H9 (cell line): ENCODE measurements at regions not wholly inside any gene's neighbourhood (a gene's known extent, or its start where the extent isn't known, plus 50 kb on each side); places are given as distances from the start of the nearest gene placed in this dataset.
A peak's percentile ranks its signal among the peaks of the same experiment; 100 is the strongest.

Source experiments
- DNase-seq: peaks from one replicate; pipeline ENCODE4 v3.0.0-alpha.2; 2017
- H2AFZ ChIP-seq: one replicate; pipeline ENCODE4 v1.6.1; 2013; ENCODE audit warnings: mild to moderate bottlenecking, low read length, control low read depth, moderate library complexity
- H2AK5ac ChIP-seq: 2 replicates; pipeline ENCODE4 v1.6.1; 2013; ENCODE audit warnings: low read length, control low read depth, mixed read lengths; ENCODE audit not compliant: insufficient read length
- H2BK120ac ChIP-seq: one replicate; pipeline ENCODE4 v1.6.1; 2013; ENCODE audit warnings: low read depth, mild to moderate bottlenecking, low read length, control low read depth, inconsistent platforms; ENCODE audit not compliant: poor library complexity, severe bottlenecking
- H2BK12ac ChIP-seq: 2 replicates; pipeline ENCODE4 v1.6.1; 2013; ENCODE audit warnings: low read length, control low read depth, mixed read lengths, low read depth; ENCODE audit not compliant: insufficient read length
- H2BK15ac ChIP-seq: 2 replicates; pipeline ENCODE4 v1.6.1; 2013; ENCODE audit warnings: low read depth, low read length, control low read depth
- H2BK20ac ChIP-seq: one replicate; pipeline ENCODE4 v1.6.1; 2013; ENCODE audit warnings: low read depth, mild to moderate bottlenecking, low read length, control low read depth, inconsistent platforms; ENCODE audit not compliant: poor library complexity, severe bottlenecking
- H2BK5ac ChIP-seq: 2 replicates; pipeline ENCODE4 v1.6.1; 2013; ENCODE audit warnings: low read length, control low read depth, mixed read lengths; ENCODE audit not compliant: insufficient read length
- H3K14ac ChIP-seq: 2 replicates; pipeline ENCODE4 v1.6.1; 2013; ENCODE audit warnings: low read length, control low read depth; ENCODE audit not compliant: insufficient read depth
- H3K18ac ChIP-seq: 2 replicates; pipeline ENCODE4 v1.6.1; 2013; ENCODE audit warnings: low read depth, mild to moderate bottlenecking, mixed read lengths, low read length, control low read depth; ENCODE audit not compliant: insufficient read length
- H3K23ac ChIP-seq: 2 replicates; pipeline ENCODE4 v1.6.1; 2013; ENCODE audit warnings: low read length, control low read depth, mixed read lengths, low read depth; ENCODE audit not compliant: insufficient read length
- H3K23me2 ChIP-seq: 2 replicates; pipeline ENCODE4 v1.6.1; 2013; ENCODE audit warnings: low read depth, mild to moderate bottlenecking, mixed read lengths, low read length, control low read depth; ENCODE audit not compliant: insufficient read length, poor library complexity, severe bottlenecking
- H3K27ac ChIP-seq: 2 replicates; pipeline ENCODE4 v1.5.1; 2013; ENCODE audit warnings: low read length, control low read depth, mixed read lengths, low read depth; ENCODE audit not compliant: insufficient read length
- H3K27me3 ChIP-seq: 2 replicates; pipeline ENCODE4 v1.6.1; 2013; ENCODE audit warnings: low read length, control low read depth, inconsistent platforms; ENCODE audit not compliant: insufficient read depth
- H3K4ac ChIP-seq: 2 replicates; pipeline ENCODE4 v1.6.1; 2013; ENCODE audit warnings: low read depth, mild to moderate bottlenecking, control low read depth, inconsistent platforms, low read length, moderate library complexity
- H3K4me1 ChIP-seq: 2 replicates; pipeline ENCODE4 v1.6.1; 2013; ENCODE audit warnings: low read length, control low read depth, inconsistent platforms; ENCODE audit not compliant: insufficient read depth
- H3K4me2 ChIP-seq: 2 replicates; pipeline ENCODE4 v1.6.1; 2013; ENCODE audit warnings: low read length, control low read depth, mixed read lengths; ENCODE audit not compliant: insufficient read length, insufficient read depth
- H3K56ac ChIP-seq: 2 replicates; pipeline ENCODE4 v1.6.1; 2013; ENCODE audit warnings: low read depth, mild to moderate bottlenecking, mixed read lengths, low read length, control low read depth; ENCODE audit not compliant: insufficient read length
- H3K79me1 ChIP-seq: 2 replicates; pipeline ENCODE4 v1.6.1; 2013; ENCODE audit warnings: low read depth, mild to moderate bottlenecking, moderate library complexity, low read length, control low read depth, inconsistent platforms; ENCODE audit not compliant: insufficient read depth, poor library complexity, severe bottlenecking
- H3K79me2 ChIP-seq: 2 replicates; pipeline ENCODE4 v1.6.1; 2013; ENCODE audit warnings: low read length, control low read depth, inconsistent platforms; ENCODE audit not compliant: insufficient read depth
- H3K9ac ChIP-seq: 2 replicates; pipeline ENCODE4 v1.6.1; 2013; ENCODE audit warnings: low read length, control low read depth, mixed read lengths; ENCODE audit not compliant: insufficient read length; ENCODE audit errors: extremely low read depth
- H3K9me3 ChIP-seq: one replicate; pipeline ENCODE4 v1.6.1; 2013; ENCODE audit warnings: low read depth, low read length, inconsistent platforms; ENCODE audit not compliant: control insufficient read depth
- H3T11ph ChIP-seq: one replicate; pipeline ENCODE4 v1.6.1; 2013; ENCODE audit warnings: mild to moderate bottlenecking, low read length, control low read depth, inconsistent platforms
- H4K20me1 ChIP-seq: one replicate; pipeline ENCODE4 v1.6.1; 2013; ENCODE audit not compliant: control insufficient read depth, insufficient read length, insufficient read depth
- H4K5ac ChIP-seq: 2 replicates; pipeline ENCODE4 v1.6.1; 2013; ENCODE audit warnings: low read depth, mild to moderate bottlenecking, mixed read lengths, low read length, control low read depth; ENCODE audit not compliant: insufficient read length
- H4K8ac ChIP-seq: replicated peaks from 2 replicates; pipeline ENCODE4 v1.6.1; 2013; ENCODE audit warnings: low read length, control low read depth, mixed read lengths, low read depth; ENCODE audit not compliant: insufficient read length
- H4K91ac ChIP-seq: 2 replicates; pipeline ENCODE4 v1.6.1; 2013; ENCODE audit warnings: low read depth, mild to moderate bottlenecking, moderate library complexity, mixed read lengths, low read length, control low read depth; ENCODE audit not compliant: insufficient read length
- H3K27ac Mint-ChIP-seq, 3 experiments: 2 replicates in 2 of 3; 3 replicates in 1 of 3; pipeline ENCODE4 v1.8.0; 2020 to 2021; ENCODE audit warnings: mixed read lengths in 3 of 3, mild to moderate bottlenecking in 1 of 3, moderate library complexity in 1 of 3
- H3K27me3 Mint-ChIP-seq: 2 replicates; pipeline ENCODE4 v1.8.0; 2021; ENCODE audit warnings: low read depth, mild to moderate bottlenecking, moderate library complexity, mixed read lengths
- H3K36me3 Mint-ChIP-seq, 3 experiments: 2 replicates in 2 of 3; 3 replicates in 1 of 3; pipeline ENCODE4 v1.8.0; 2020 to 2021; ENCODE audit warnings: low read depth in 3 of 3, mixed read lengths in 3 of 3; ENCODE audit not compliant: insufficient read depth in 1 of 3
- H3K4me1 Mint-ChIP-seq, 2 experiments: 2 replicates each; pipeline ENCODE4 v1.8.0; 2020; ENCODE audit warnings: mixed read lengths in 2 of 2
- H3K4me3 Mint-ChIP-seq, 2 experiments: 2 replicates in 1 of 2; 3 replicates in 1 of 2; pipeline ENCODE4 v1.8.0; 2020 to 2021; ENCODE audit warnings: mild to moderate bottlenecking in 2 of 2, mixed read lengths in 2 of 2, moderate library complexity in 1 of 2
- H3K9me3 Mint-ChIP-seq, 2 experiments: 2 replicates in 1 of 2; 3 replicates in 1 of 2; pipeline ENCODE4 v1.8.0; 2020; ENCODE audit warnings: mild to moderate bottlenecking in 2 of 2, mixed read lengths in 2 of 2, moderate library complexity in 1 of 2
- WGBS: extraction: QIAGEN DNeasy Blood & Tissue Kit; methylation state at CpG from one replicate; pipeline ENCODE4 v1.1.7; 2013; ENCODE audit warnings: missing lambda C conversion rate, low lambda C conversion rate, mixed read lengths; ENCODE audit not compliant: insufficient read length; ENCODE audit errors: extremely low coverage; 5-methylcytosine and 5-hydroxymethylcytosine counted together
- TF ChIP-seq, protein P1 (sequence below): fragments of 200-600 bp; sonication (generic); conservative IDR thresholded peaks from 3 replicates; pipeline ENCODE4 v1.8.0; 2021; ENCODE audit warnings: antibody characterized with exemption, mild to moderate bottlenecking

DNA sequence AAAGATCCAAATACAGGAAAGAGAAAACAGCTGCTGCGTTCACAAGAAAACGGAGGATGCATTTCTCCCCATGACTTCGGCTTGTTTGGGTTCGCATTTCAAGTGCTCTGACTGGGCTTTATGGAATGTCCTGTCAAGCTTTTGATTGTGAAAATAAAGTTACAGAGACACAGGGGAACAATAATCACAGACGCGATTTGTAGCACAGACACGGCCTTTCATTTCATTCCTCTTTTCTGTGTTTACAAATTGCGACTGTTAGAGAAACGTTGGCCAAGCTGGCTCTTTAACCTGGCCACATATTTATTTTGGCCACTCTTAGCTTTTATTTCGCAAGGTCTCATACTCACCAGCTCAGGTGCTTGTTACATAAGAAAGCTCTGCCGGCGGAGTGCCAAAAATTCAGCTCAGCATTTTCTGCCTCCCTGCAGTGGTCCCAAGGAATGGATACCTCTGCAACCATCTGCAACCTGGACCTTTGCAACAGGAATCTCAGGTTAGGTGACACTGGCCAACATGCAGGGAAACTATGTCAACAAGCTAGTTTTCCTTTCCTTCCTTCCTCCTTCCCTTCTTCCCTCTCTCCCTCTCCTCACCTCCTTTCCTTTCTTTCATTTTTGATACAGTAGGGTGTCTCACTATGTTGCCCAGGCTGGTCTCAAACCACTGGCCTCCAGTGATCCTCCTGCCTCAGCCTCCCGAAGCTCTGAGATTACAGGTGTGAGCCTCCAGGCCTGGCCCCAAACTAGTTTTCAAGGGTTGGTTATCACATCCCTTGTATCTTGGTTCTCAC, 58.2 kb upstream of the SLC45A1 start:
- Histone ChIP-seq H4K5ac (no peak overlapping the region), H3K4me1 (no peaks in the 10 kb centered on the region), H3K79me2 (no peaks in the 10 kb centered on the region), H3K4me2 (no peak overlapping the region), H3K56ac (peak overlapping the region; percentile 79), H2AFZ (no peak overlapping the region), H3K27me3 (no peaks in the 10 kb centered on the region), H2BK15ac (no peak overlapping the region), H4K8ac (no peak overlapping the region), H3K23ac (no peak overlapping the region), H4K91ac (no peak overlapping the region), H3T11ph (no peak overlapping the region), H3K27ac (peak overlapping the region; percentile 26), H3K9me3 (no peaks in the 10 kb centered on the region), H2BK5ac (no peak overlapping the region), H3K79me1 (no peaks in the 10 kb centered on the region), H3K14ac (no peak overlapping the region), H3K23me2 (no peaks in the 10 kb centered on the region), H3K9ac (no peak overlapping the region), H3K4ac (no peak overlapping the region), H2BK20ac (no peak overlapping the region), H2BK120ac (no peak overlapping the region), H4K20me1 (no peaks in the 10 kb centered on the region), H2AK5ac (no peak overlapping the region), H3K18ac (no peak overlapping the region), H2BK12ac (no peak overlapping the region)
- Mint-ChIP-seq H3K4me3 (no peak overlapping the region), H3K36me3 (no peaks in the 10 kb centered on the region; a peak in 1 of 7 replicates), H3K27ac (peak overlapping the region in 1 of 3 experiments; percentile 64; a peak in 2 of 7 replicates), H3K4me1 (peaks cover 16 to 19% of the 10 kb centered on the region in 2 experiments), H3K27me3 (peaks cover 5% of the 10 kb centered on the region), H3K9me3 (peaks cover 0 to 4% of the 10 kb centered on the region in 2 experiments; a peak in 2 of 5 replicates)
- DNase-seq = no peak
- TF ChIP-seq, protein P1, sequence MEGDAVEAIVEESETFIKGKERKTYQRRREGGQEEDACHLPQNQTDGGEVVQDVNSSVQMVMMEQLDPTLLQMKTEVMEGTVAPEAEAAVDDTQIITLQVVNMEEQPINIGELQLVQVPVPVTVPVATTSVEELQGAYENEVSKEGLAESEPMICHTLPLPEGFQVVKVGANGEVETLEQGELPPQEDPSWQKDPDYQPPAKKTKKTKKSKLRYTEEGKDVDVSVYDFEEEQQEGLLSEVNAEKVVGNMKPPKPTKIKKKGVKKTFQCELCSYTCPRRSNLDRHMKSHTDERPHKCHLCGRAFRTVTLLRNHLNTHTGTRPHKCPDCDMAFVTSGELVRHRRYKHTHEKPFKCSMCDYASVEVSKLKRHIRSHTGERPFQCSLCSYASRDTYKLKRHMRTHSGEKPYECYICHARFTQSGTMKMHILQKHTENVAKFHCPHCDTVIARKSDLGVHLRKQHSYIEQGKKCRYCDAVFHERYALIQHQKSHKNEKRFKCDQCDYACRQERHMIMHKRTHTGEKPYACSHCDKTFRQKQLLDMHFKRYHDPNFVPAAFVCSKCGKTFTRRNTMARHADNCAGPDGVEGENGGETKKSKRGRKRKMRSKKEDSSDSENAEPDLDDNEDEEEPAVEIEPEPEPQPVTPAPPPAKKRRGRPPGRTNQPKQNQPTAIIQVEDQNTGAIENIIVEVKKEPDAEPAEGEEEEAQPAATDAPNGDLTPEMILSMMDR = no peak
- no CpG with 5 or more reads among the region's 13 CpGs for WGBS
